PC-9 (cell line): ENCODE measurements at regions not wholly inside any gene's neighbourhood (a gene's known extent, or its start where the extent isn't known, plus 50 kb on each side); places are given as distances from the start of the nearest gene placed in this dataset.
A peak's percentile ranks its signal among the peaks of the same experiment; 100 is the strongest.

ENCODE experiments used
- BruUV-seq: library from RNA; stranded (reverse); fragments of 400-500 nt; replicated peaks from 2 replicates; lab custom pipeline; 2021; lab: Mats Ljungman, UMichigan
- CTCF ChIA-PET: fragments of 300-600 bp; sonication (Branson Sonifier 250); formaldehyde crosslinking; loops from one replicate; lab custom pipeline; 2022; ENCODE audit warnings: antibody characterized with exemption; lab: Charles Lee
- POLR2A ChIA-PET: fragments of 300-600 bp; sonication (Branson Sonifier 250); formaldehyde crosslinking; loops from one replicate; lab custom pipeline; 2022; ENCODE audit warnings: antibody characterized with exemption; ENCODE audit not compliant: unreplicated experiment; lab: Charles Lee
- DNase-seq, 2 experiments: peaks; one replicate each; pipeline versions ENCODE4 v3.0.0 to v3.0.0-alpha.2; 2015 to 2022; ENCODE audit warnings: mixed read lengths in 1 of 2
- H2AFZ ChIP-seq: fragments of 200-600 bp; sonication (generic); 2 replicates; pipeline ENCODE4 v1.8.1; 2017; ENCODE audit warnings: antibody characterized with exemption
- H3F3A ChIP-seq: fragments of 200-600 bp; sonication (generic); 2 replicates; pipeline ENCODE4 v1.8.1; 2017; ENCODE audit warnings: antibody characterized with exemption, mild to moderate bottlenecking, low read depth; ENCODE audit not compliant: insufficient read depth
- H3K27ac ChIP-seq: fragments of 200-600 bp; sonication (generic); 2 replicates; pipeline ENCODE4 v1.6.1; 2016; ENCODE audit warnings: mixed run types
- H3K27me3 ChIP-seq: fragments of 200-600 bp; sonication (generic); 2 replicates; pipeline ENCODE4 v1.6.1; 2016; ENCODE audit warnings: low read depth, mixed run types; ENCODE audit not compliant: insufficient read depth
- H3K36me3 ChIP-seq: fragments of 200-600 bp; sonication (generic); 2 replicates; pipeline ENCODE4 v1.6.1; 2016; ENCODE audit warnings: low read depth, mixed run types
- H3K4me1 ChIP-seq: fragments of 200-600 bp; sonication (generic); replicated peaks from 2 replicates; pipeline ENCODE4 v1.6.1; 2016; ENCODE audit warnings: mixed run types; ENCODE audit not compliant: insufficient read depth
- H3K4me2 ChIP-seq: fragments of 200-600 bp; sonication (generic); 2 replicates; pipeline ENCODE4 v1.6.1; 2017; ENCODE audit warnings: mixed run types
- H3K4me3 ChIP-seq: fragments of 200-600 bp; sonication (generic); 2 replicates; pipeline ENCODE4 v1.6.1; 2016; ENCODE audit warnings: mixed run types
- H3K79me2 ChIP-seq: fragments of 200-600 bp; sonication (generic); 2 replicates; pipeline ENCODE4 v1.6.1; 2017; ENCODE audit warnings: low read depth, mixed run types
- H3K9me2 ChIP-seq: fragments of 200-600 bp; sonication (generic); 2 replicates; pipeline ENCODE4 v1.8.1; 2017; ENCODE audit warnings: mild to moderate bottlenecking; ENCODE audit not compliant: insufficient read depth
- H3K9me3 ChIP-seq: fragments of 200-600 bp; sonication (generic); 2 replicates; pipeline ENCODE4 v1.8.1; 2016; ENCODE audit warnings: low read depth; ENCODE audit not compliant: insufficient read depth
- H4K20me1 ChIP-seq: fragments of 200-600 bp; sonication (generic); 2 replicates; pipeline ENCODE4 v1.8.1; 2017; ENCODE audit not compliant: insufficient read depth
- EZH2 ChIP-seq: fragments of 200-600 bp; sonication (generic); IDR thresholded peaks from 2 replicates; pipeline ENCODE4 v1.8.0; 2017; ENCODE audit warnings: antibody characterized with exemption, low read depth
- intact Hi-C: fragments of 100-400 bp; cut with micrococcal nuclease; formaldehyde crosslinking; loops from one replicate; pipeline ENCODE4 v1.10.0; 2022; ENCODE audit not compliant: unreplicated experiment

- DNase-seq, result peak in 1 of 2 experiments; percentile 33
- H3K9me2 ChIP-seq, result no peaks in the 10 kb centered on the region
- no TSS peak for BruUV-seq
- CTCF ChIA-PET, result interaction anchor here (0.6 kb wide), 1 partner anchor 31 kb away, joined by 4 read pairs; no protein-coding TSS in a partner anchor
- H3F3A ChIP-seq, result no peaks in the 10 kb centered on the region
- H3K27ac ChIP-seq, result no peak overlapping the region
- H3K4me2 ChIP-seq, result no peak overlapping the region
- H3K79me2 ChIP-seq, result no peaks in the 10 kb centered on the region
- TF ChIP-seq EZH2, result no peak
- no peak overlapping the region for H2AFZ ChIP-seq
- POLR2A ChIA-PET, result no interaction called here
- no peaks in the 10 kb centered on the region for H3K4me1 ChIP-seq
- no peak overlapping the region for H3K4me3 ChIP-seq
- H3K27me3 ChIP-seq, result 0 out of 2 replicates have a peak, but pooled peaks cover 9% of the 10 kb centered on the region
- H3K36me3 ChIP-seq, result no peaks in the 10 kb centered on the region
- H4K20me1 ChIP-seq, result no peaks in the 10 kb centered on the region
- intact Hi-C loops, result no loop called here
- H3K9me3 ChIP-seq, result no peaks in the 10 kb centered on the region; the same call in 1 of the 2 replicates
Measured at GRCh38 chr5:42360616-42361314, 62.5 kb upstream of the GHR start.

- 0 out of 2 replicates have a peak, but pooled peaks cover 9% of the 10 kb centered on the region for H3K27me3 ChIP-seq
- H3K9me3 ChIP-seq, result no peaks in the 10 kb centered on the region; the same call in 1 of the 2 replicates
- H3K4me2 ChIP-seq, result no peak overlapping the region
- no peak overlapping the region for H2AFZ ChIP-seq
- TF ChIP-seq EZH2, result no peak
- H3K27ac ChIP-seq, result no peak overlapping the region
- POLR2A ChIA-PET, result no interaction called here
- CTCF ChIA-PET, result no interaction called here
- no peaks in the 10 kb centered on the region for H3K4me1 ChIP-seq
- H3K9me2 ChIP-seq, result no peaks in the 10 kb centered on the region
- no TSS peak for BruUV-seq
- DNase-seq, result no peak
- intact Hi-C loops, result no loop called here
- H3K4me3 ChIP-seq, result no peak overlapping the region
- H3F3A ChIP-seq, result no peaks in the 10 kb centered on the region
- H4K20me1 ChIP-seq, result no peaks in the 10 kb centered on the region
- no peaks in the 10 kb centered on the region for H3K79me2 ChIP-seq
- H3K36me3 ChIP-seq, result no peaks in the 10 kb centered on the region
Measured at GRCh38 chr5:42361315-42361688, 61.9 kb upstream of the GHR start.

DNA sequence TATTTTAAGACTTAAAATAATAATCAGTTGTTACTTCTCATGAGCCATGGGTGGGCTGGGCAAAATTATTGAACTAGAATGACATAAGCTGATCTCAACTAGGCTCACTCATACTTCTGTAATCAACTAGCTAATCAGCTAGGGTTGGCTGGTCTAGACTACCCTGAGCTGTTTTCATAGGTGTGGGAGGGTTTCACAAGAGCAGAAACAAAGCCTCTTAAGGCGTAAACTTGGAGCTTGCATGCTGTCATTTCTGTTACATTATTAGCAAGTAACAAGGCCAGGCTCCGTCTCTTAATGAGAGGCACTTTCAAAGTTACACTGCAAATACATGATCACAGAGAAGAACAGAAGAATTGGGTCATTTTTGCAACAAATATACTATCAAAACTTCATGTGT is 57.2 kb upstream of the GHR start:
- H4K20me1 ChIP-seq, result no peaks in the 10 kb centered on the region
- H3K4me3 ChIP-seq, result no peak overlapping the region
- DNase-seq, result no peak
- TF ChIP-seq EZH2, result no peak
- no peaks in the 10 kb centered on the region for H3K9me3 ChIP-seq
- no peaks in the 10 kb centered on the region for H3K36me3 ChIP-seq
- ChIA-PET POLR2A (no interaction called here), CTCF (no interaction called here)
- 0 out of 2 replicates have a peak, but pooled peaks cover 5% of the 10 kb centered on the region for H3K27me3 ChIP-seq
- no peaks in the 10 kb centered on the region for H3F3A ChIP-seq
- no peak overlapping the region for H3K27ac ChIP-seq
- no peaks in the 10 kb centered on the region for H3K79me2 ChIP-seq
- no peak overlapping the region for H2AFZ ChIP-seq
- intact Hi-C loops, result no loop called here
- H3K4me2 ChIP-seq, result no peak overlapping the region
- no peaks in the 10 kb centered on the region for H3K4me1 ChIP-seq
- no peaks in the 10 kb centered on the region for H3K9me2 ChIP-seq
- BruUV-seq, result no TSS peak
